ENCODE measurements at regions not wholly inside any gene's neighbourhood (a gene's known extent, or its start where the extent isn't known, plus 50 kb on each side); places are given as distances from the start of the nearest gene placed in this dataset.
"Not testable (repeated sequence)": the region's sequence is repeated elsewhere in the genome, so short reads cannot be mapped to it uniquely, and the experiment has no call there.

GRCh38 chr1:37358992-37359391 is 115.4 kb upstream of the ZC3H12A start:
- no peak for TF ChIP-seq FOXP2 (optimal IDR thresholded peaks at IDR 0.05; ENCODE audit: control extremely low read depth, extremely low read length, insufficient read depth)
- TF ChIP-seq POLR2AphosphoS5 (IDR thresholded peaks at IDR 0.05; ENCODE audit: borderline replicate concordance, low read depth, low read length): no peak
- no peak overlapping the region for H3K27ac ChIP-seq
- no peak overlapping the region for H3K4me3 ChIP-seq
- DNase-seq (ENCODE audit: low read depth, low spot score): no peak
- H3K36me3 ChIP-seq (ENCODE audit: insufficient read depth, low read length): no peaks in the 10 kb centered on the region
- no peak overlapping the region for H3K9ac ChIP-seq (ENCODE audit: insufficient read length)
- H3K9me3 ChIP-seq (ENCODE audit: low read depth, low read length): no peaks in the 10 kb centered on the region

GRCh38 chr1:37360011-37360410 is 114.4 kb upstream of the ZC3H12A start:
- Histone ChIP-seq H3K9ac (ENCODE audit: insufficient read length) (no peak overlapping the region), H3K36me3 (ENCODE audit: insufficient read depth, low read length) (no peaks in the 10 kb centered on the region), H3K9me3 (ENCODE audit: low read depth, low read length) (no peaks in the 10 kb centered on the region), H3K4me3 (no peak overlapping the region), H3K27ac (no peak overlapping the region)
- TF ChIP-seq EZH2 (IDR thresholded peaks at IDR 0.05): no peak
- TF ChIP-seq FOXP2 (optimal IDR thresholded peaks at IDR 0.05; ENCODE audit: control extremely low read depth, extremely low read length, insufficient read depth): no peak
- no peak for DNase-seq (ENCODE audit: low read depth, low spot score)

GRCh38 chr1:37362594-37363385 is 111.6 kb upstream of the ZC3H12A start:
- Histone ChIP-seq H3K27ac (no peak overlapping the region), H3K9ac (ENCODE audit: insufficient read length) (no peak overlapping the region), H3K4me3 (no peak overlapping the region), H3K9me3 (ENCODE audit: low read depth, low read length) (no peaks in the 10 kb centered on the region), H3K36me3 (ENCODE audit: insufficient read depth, low read length) (no peaks in the 10 kb centered on the region)
- no peak for DNase-seq (ENCODE audit: low read depth, low spot score)
- TF ChIP-seq POLR2AphosphoS5 (IDR thresholded peaks at IDR 0.05; ENCODE audit: borderline replicate concordance, low read depth, low read length) (no peak), FOXP2 (optimal IDR thresholded peaks at IDR 0.05; ENCODE audit: control extremely low read depth, extremely low read length, insufficient read depth) (no peak), EZH2 (IDR thresholded peaks at IDR 0.05) (no peak)

- Histone ChIP-seq H3K27ac (no peak overlapping the region), H3K4me3 (no peak overlapping the region), H3K9ac (ENCODE audit: insufficient read length) (no peak overlapping the region), H3K36me3 (ENCODE audit: insufficient read depth, low read length) (no peaks in the 10 kb centered on the region), H3K9me3 (ENCODE audit: low read depth, low read length) (no peaks in the 10 kb centered on the region)
- DNase-seq (ENCODE audit: low read depth, low spot score): no peak
- no peak for TF ChIP-seq FOXP2 (optimal IDR thresholded peaks at IDR 0.05; ENCODE audit: control extremely low read depth, extremely low read length, insufficient read depth)
- TF ChIP-seq EZH2 (IDR thresholded peaks at IDR 0.05): no peak
- TF ChIP-seq POLR2AphosphoS5 (IDR thresholded peaks at IDR 0.05; ENCODE audit: borderline replicate concordance, low read depth, low read length): no peak
Observed at GRCh38 chr1:37363535-37363934, 110.8 kb upstream of the ZC3H12A start.

GRCh38 chr1:37368665-37369315 is 105.6 kb upstream of the ZC3H12A start:
- H3K27ac ChIP-seq; H3K9me3 ChIP-seq (ENCODE audit: low read depth, low read length); H3K4me3 ChIP-seq; H3K36me3 ChIP-seq (ENCODE audit: insufficient read depth, low read length); DNase-seq (ENCODE audit: low read depth, low spot score); H3K9ac ChIP-seq (ENCODE audit: insufficient read length): not testable (repeated sequence)

- Histone ChIP-seq H3K36me3 (ENCODE audit: insufficient read depth, low read length) (no peaks in the 10 kb centered on the region), H3K9me3 (ENCODE audit: low read depth, low read length) (no peaks in the 10 kb centered on the region), H3K27ac (no peak overlapping the region), H3K9ac (ENCODE audit: insufficient read length) (no peak overlapping the region), H3K4me3 (no peak overlapping the region)
- TF ChIP-seq EZH2 (IDR thresholded peaks at IDR 0.05): no peak
- TF ChIP-seq POLR2AphosphoS5 (IDR thresholded peaks at IDR 0.05; ENCODE audit: borderline replicate concordance, low read depth, low read length): no peak
- TF ChIP-seq FOXP2 (optimal IDR thresholded peaks at IDR 0.05; ENCODE audit: control extremely low read depth, extremely low read length, insufficient read depth): no peak
- DNase-seq (ENCODE audit: low read depth, low spot score): no peak
Observed at GRCh38 chr1:37372302-37372701, 102.1 kb upstream of the ZC3H12A start.

GRCh38 chr1:37372711-37373110 is 101.7 kb upstream of the ZC3H12A start:
- H3K36me3 ChIP-seq (ENCODE audit: insufficient read depth, low read length): no peaks in the 10 kb centered on the region
- no peak overlapping the region for H3K27ac ChIP-seq
- no peaks in the 10 kb centered on the region for H3K9me3 ChIP-seq (ENCODE audit: low read depth, low read length)
- DNase-seq (ENCODE audit: low read depth, low spot score): no peak
- no peak overlapping the region for H3K4me3 ChIP-seq
- TF ChIP-seq POLR2AphosphoS5 (IDR thresholded peaks at IDR 0.05; ENCODE audit: borderline replicate concordance, low read depth, low read length) (no peak), FOXP2 (optimal IDR thresholded peaks at IDR 0.05; ENCODE audit: control extremely low read depth, extremely low read length, insufficient read depth) (no peak), EZH2 (IDR thresholded peaks at IDR 0.05) (no peak)
- H3K9ac ChIP-seq (ENCODE audit: insufficient read length): no peak overlapping the region

GRCh38 chr1:37373413-37373812 is 101.0 kb upstream of the ZC3H12A start:
- no peaks in the 10 kb centered on the region for H3K36me3 ChIP-seq (ENCODE audit: insufficient read depth, low read length)
- DNase-seq (ENCODE audit: low read depth, low spot score): no peak
- no peak overlapping the region for H3K27ac ChIP-seq
- TF ChIP-seq POLR2AphosphoS5 (IDR thresholded peaks at IDR 0.05; ENCODE audit: borderline replicate concordance, low read depth, low read length) (no peak), FOXP2 (optimal IDR thresholded peaks at IDR 0.05; ENCODE audit: control extremely low read depth, extremely low read length, insufficient read depth) (no peak), EZH2 (IDR thresholded peaks at IDR 0.05) (no peak)
- H3K9ac ChIP-seq (ENCODE audit: insufficient read length): no peak overlapping the region
- no peaks in the 10 kb centered on the region for H3K9me3 ChIP-seq (ENCODE audit: low read depth, low read length)
- no peak overlapping the region for H3K4me3 ChIP-seq

GRCh38 chr1:37380546-37380945 is 93.8 kb upstream of the ZC3H12A start:
- H3K9ac ChIP-seq (ENCODE audit: insufficient read length); H3K4me3 ChIP-seq; DNase-seq (ENCODE audit: low read depth, low spot score); H3K27ac ChIP-seq; H3K36me3 ChIP-seq (ENCODE audit: insufficient read depth, low read length); H3K9me3 ChIP-seq (ENCODE audit: low read depth, low read length): not testable (repeated sequence)
